RWPE2 (cell line): ENCODE measurements at regions not wholly inside any gene's neighbourhood (a gene's known extent, or its start where the extent isn't known, plus 50 kb on each side); places are given as distances from the start of the nearest gene placed in this dataset.

ENCODE experiments used
- ATAC-seq: fragments of 200-7000 bp; cut with Tn5 transposase; 3 replicates; pipeline ENCODE4 v1.9.1; 2021; ENCODE audit warnings: low read depth
- DNase-seq: peaks from one replicate; pipeline ENCODE4 v3.0.0-alpha.2; 2020; ENCODE audit warnings: low spot score
- H3K27ac ChIP-seq: fragments of 450-650 bp; 2 replicates; pipeline ENCODE4 v1.5.1; 2017; ENCODE audit warnings: mild to moderate bottlenecking; ENCODE audit not compliant: poor library complexity, severe bottlenecking
- H3K27me3 ChIP-seq: fragments of 250-450 bp; sonication (Bioruptor Pico); 2 replicates; pipeline ENCODE4 v1.5.1; 2021; ENCODE audit warnings: mild to moderate bottlenecking, moderate library complexity; ENCODE audit not compliant: insufficient read depth, poor library complexity, severe bottlenecking
- H3K36me3 ChIP-seq: fragments of 250-450 bp; sonication (Bioruptor Pico); 2 replicates; pipeline ENCODE4 v1.5.1; 2020; ENCODE audit warnings: low read depth, mild to moderate bottlenecking, moderate library complexity
- H3K4me1 ChIP-seq: fragments of 250-450 bp; sonication (Bioruptor Pico); 2 replicates; pipeline ENCODE4 v1.5.1; 2021; ENCODE audit warnings: mild to moderate bottlenecking, moderate library complexity; ENCODE audit not compliant: insufficient read depth, poor library complexity, severe bottlenecking
- H3K4me3 ChIP-seq: fragments of 250-450 bp; sonication (Bioruptor Pico); 2 replicates; pipeline ENCODE4 v1.5.1; 2021; ENCODE audit warnings: mild to moderate bottlenecking, moderate library complexity; ENCODE audit not compliant: severe bottlenecking
- H3K9me3 ChIP-seq: fragments of 250-450 bp; sonication (Bioruptor Pico); 2 replicates; pipeline ENCODE4 v1.5.1; 2021; ENCODE audit warnings: mild to moderate bottlenecking, moderate library complexity; ENCODE audit not compliant: severe bottlenecking
- TF ChIP-seq, protein P1 (sequence below): fragments of 450-650 bp; IDR thresholded peaks from one replicate; pipeline ENCODE4 v1.5.1; 2017; ENCODE audit warnings: mild to moderate bottlenecking, moderate library complexity; ENCODE audit not compliant: poor library complexity, severe bottlenecking

GRCh38 chr2:143937723-143938350, 582.1 kb downstream of the ZEB2 start:
- TF ChIP-seq, protein P1, sequence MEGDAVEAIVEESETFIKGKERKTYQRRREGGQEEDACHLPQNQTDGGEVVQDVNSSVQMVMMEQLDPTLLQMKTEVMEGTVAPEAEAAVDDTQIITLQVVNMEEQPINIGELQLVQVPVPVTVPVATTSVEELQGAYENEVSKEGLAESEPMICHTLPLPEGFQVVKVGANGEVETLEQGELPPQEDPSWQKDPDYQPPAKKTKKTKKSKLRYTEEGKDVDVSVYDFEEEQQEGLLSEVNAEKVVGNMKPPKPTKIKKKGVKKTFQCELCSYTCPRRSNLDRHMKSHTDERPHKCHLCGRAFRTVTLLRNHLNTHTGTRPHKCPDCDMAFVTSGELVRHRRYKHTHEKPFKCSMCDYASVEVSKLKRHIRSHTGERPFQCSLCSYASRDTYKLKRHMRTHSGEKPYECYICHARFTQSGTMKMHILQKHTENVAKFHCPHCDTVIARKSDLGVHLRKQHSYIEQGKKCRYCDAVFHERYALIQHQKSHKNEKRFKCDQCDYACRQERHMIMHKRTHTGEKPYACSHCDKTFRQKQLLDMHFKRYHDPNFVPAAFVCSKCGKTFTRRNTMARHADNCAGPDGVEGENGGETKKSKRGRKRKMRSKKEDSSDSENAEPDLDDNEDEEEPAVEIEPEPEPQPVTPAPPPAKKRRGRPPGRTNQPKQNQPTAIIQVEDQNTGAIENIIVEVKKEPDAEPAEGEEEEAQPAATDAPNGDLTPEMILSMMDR, result no peak
- ATAC-seq, result no peak
- no peaks in the 10 kb centered on the region for H3K4me1 ChIP-seq
- H3K9me3 ChIP-seq, result no peaks in the 10 kb centered on the region
- H3K36me3 ChIP-seq, result no peaks in the 10 kb centered on the region
- H3K27ac ChIP-seq, result no peak overlapping the region
- peak overlapping the region; percentile 34 for H3K4me3 ChIP-seq
- H3K27me3 ChIP-seq, result peaks cover 4% of the 10 kb centered on the region
- DNase-seq, result no peak

DNA sequence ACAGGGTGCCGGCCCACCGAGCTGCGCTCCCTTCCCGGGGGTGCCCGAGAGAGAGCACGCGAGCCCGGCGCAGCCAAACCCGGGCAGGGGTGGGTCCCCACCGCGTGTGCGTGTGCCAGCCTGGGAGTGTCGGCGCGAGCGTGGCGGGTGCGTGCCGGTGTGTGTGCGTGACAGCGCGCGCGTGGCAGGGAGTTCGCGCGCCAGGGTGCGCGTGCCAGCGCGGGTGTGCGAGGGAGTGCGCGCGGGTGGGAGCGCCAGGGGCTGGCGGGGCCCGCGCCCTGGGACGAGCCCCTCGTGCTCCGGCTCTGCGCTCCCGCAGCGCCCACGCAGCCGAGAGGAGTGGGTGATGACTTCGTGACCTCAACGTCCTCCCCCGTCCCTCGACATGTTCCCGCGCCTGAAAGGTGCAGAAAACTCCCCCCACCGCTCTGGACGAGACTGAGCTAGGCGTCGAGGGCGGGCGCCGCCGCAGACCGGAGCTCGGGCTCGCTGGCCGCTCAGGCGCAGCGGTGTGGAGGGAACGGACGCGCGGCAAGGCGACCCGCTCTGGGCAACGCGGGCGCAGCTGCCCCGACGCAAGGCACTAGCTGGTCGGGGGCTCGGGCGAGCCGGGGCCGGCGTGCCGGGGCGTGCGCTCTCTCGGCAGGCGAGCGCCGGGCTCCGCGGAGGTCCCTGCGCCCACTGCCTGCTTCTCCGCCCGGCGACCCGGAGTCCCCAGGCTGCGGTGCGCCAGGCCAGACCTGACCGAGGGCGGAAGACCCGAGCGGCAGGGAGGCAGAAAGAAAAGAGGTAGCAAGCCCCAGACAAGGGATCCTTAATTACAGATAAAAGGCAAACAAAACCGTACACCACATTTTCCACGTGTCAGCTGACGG, 582.8 kb downstream of the ZEB2 start:
- H3K27me3 ChIP-seq, result peaks cover 4% of the 10 kb centered on the region
- TF ChIP-seq, protein P1, result no peak
- H3K9me3 ChIP-seq, result no peaks in the 10 kb centered on the region
- H3K4me3 ChIP-seq, result peak overlapping the region; percentile 34
- H3K4me1 ChIP-seq, result no peaks in the 10 kb centered on the region
- ATAC-seq, result peak; percentile 91
- peak; percentile 50 for DNase-seq
- H3K36me3 ChIP-seq, result no peaks in the 10 kb centered on the region
- no peak overlapping the region for H3K27ac ChIP-seq

DNA sequence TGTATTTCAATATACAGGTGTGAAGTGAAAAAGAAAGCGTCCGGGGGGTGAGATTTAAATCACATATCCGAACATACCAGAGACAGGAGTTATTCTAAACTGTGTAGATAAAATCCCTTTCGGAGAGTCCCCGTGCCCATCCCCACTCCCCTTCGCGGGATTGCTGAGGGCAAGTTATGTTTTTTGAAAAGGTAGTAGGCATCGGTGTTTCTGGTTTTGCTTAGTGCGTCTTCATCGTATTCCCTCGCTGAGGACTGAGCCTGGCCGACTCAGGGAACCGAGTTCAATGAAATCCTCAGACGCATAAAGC, 583.4 kb downstream of the ZEB2 start:
- Histone ChIP-seq H3K27me3 (peaks cover 4% of the 10 kb centered on the region), H3K4me3 (peak overlapping the region; percentile 34), H3K4me1 (no peaks in the 10 kb centered on the region), H3K36me3 (no peaks in the 10 kb centered on the region), H3K27ac (no peak overlapping the region), H3K9me3 (no peaks in the 10 kb centered on the region)
- TF ChIP-seq, protein P1, result no peak
- DNase-seq (no peak), ATAC-seq (no peak; the same call in 2 of the 3 replicates)

DNA sequence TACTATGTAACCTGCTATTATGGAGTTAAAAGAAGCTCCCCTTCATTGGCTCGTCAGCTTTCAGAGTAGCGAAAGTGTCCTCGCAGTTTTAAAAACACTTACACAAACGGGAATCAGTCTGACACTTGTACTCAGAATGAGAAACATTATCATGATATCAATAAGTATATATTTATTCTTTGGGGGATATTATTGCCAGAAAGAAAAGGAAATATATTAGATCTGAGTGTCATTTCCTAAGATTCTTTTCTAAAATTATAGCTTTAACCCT, 584.5 kb downstream of the ZEB2 start:
- H3K9me3 ChIP-seq, result no peaks in the 10 kb centered on the region
- H3K4me3 ChIP-seq, result no peak overlapping the region
- H3K36me3 ChIP-seq, result no peaks in the 10 kb centered on the region
- H3K27me3 ChIP-seq, result peaks cover 4% of the 10 kb centered on the region
- DNase-seq (no peak), ATAC-seq (no peak)
- no peaks in the 10 kb centered on the region for H3K4me1 ChIP-seq
- H3K27ac ChIP-seq, result no peak overlapping the region
- TF ChIP-seq, protein P1, result no peak
